GM18861 (cell line): ENCODE measurements at regions not wholly inside any gene's neighbourhood (a gene's known extent, or its start where the extent isn't known, plus 50 kb on each side); places are given as distances from the start of the nearest gene placed in this dataset.

ENCODE experiments used
- ATAC-seq: cut with Tn5 transposase; IDR thresholded peaks from one replicate; pipeline ENCODE4 v1.9.1; 2021; ENCODE audit not compliant: unreplicated experiment

DNA sequence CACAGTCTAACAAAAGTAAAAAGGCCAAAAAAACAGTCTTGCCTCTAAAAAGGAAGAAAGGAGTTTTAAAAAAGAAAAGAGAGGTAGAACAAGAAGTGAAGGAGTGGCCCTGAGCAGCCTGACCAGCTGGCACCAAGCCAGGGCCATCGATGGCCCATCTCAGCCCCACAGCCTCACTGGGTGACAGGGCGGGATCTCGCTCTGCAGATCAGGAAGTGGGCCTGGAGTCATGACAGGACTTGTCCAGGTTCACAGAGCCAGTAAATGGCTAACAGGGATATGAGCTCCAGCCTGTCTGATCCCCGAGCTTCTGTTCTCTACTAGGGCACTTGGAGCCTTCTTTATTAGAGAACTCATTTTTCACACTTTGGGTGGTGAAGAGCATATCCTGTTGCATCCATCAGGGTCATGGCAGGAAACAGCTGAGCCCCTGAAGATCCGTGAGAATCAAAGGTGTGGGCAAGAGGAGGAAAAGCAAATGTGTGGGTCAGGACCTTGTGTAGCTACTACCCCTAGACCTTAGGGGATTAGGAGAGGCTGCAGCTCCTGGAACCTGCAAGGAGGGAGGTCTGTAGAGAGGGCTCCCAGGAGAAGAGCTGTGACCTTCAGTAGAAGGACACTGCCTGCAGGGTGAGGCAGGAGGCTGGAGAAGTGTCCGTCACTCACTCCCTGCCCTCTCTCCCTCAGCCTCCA lies 299.0 kb upstream of the MSX2 start:
- no peak for ATAC-seq

DNA sequence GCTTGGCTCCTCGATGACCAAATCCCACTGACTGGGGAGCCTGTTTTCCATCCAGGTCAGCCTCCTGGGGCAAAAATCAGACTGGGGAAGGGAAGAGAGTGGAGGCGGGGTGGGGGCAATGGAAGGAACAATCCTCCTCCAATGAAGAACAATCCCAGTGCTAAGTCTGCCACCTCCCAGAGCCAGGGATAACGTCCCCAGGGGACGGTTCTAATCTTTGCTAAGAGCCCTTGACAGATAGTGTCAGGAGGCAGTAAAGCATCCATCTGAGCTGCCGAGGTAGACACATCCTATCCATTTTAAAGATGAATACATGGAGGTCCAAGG lies 298.5 kb upstream of the MSX2 start:
- no peak for ATAC-seq

- ATAC-seq = no peak
Observed at GRCh38 chr5:174426388-174426787, 298.0 kb upstream of the MSX2 start.

- ATAC-seq = no peak
Observed at GRCh38 chr5:174426851-174427250, 297.5 kb upstream of the MSX2 start.

DNA sequence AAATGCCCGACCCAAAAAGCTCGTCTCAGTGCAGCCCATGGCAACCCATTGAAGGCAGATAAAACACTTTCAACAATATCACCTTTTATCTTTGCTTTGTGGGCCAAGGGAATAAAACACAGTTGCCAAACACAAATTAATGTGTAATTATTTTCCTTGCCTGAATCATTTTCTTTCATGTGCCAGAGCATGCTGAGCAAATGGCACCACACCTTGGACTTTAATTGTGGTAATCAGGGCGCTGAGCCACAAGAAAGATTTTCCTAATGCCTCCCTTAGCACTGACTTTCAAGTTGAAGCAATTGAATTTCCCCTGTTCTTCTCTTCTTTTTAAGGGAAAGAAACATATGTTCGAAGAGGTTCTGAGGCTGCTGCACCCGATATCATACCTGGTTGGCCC lies 297.1 kb upstream of the MSX2 start:
- no peak for ATAC-seq

DNA sequence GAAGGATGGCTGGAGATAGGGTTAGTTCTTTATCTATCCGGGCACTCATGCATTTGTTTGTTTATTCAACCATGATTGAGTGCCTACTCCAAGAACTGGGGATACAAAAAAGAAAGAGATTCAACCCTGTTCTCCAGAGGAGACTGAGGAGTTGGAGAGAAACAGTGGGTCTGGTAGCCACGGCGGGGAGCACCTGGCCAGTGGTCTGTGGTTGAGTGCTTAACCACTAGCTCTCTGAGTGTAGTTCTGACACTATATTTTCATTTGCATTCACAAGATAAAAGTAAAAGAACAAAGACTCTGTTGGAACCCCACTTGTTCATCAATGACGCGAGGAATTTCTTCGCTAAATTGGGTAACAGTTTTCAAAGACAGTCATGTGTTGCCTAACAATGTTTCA lies 295.5 kb upstream of the MSX2 start:
- no peak for ATAC-seq

DNA sequence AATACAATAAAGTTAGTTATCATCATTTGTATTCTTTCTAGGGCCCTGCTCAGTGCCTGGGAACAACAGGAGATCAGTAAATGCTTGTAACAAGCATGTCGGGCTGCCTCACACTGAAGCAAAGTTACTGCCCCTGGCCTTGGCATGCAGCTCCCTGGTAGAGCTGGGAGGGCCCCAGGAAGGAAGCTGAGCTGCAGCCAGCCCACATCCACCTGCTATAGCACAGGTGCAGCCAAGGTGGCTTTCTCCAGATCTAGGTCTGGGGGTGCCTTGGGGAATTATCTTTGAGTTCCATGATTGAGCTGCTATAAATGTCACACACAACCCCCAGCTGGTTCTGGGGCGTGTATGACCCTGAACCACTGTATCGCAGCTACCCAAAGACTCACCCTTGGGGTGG lies 293.4 kb upstream of the MSX2 start:
- ATAC-seq = no peak

DNA sequence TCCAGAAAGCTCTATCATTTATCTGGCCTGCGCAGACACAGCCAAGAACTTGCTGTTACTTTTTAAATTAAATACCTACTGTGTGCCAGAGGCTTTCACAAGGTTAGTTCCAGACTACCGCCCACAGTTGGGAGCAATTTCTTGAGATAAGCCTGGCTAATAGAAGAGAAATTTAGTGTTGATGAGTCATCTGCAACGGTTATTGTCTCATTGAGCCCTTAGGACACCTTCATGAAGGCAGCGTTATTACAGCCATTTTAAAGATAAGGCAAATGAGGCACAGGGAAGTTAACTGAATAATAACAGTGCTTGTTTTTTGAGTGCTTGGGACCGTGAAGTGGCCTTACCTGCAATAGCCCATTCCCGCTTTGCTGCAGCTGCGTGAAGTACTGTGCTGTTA lies 292.9 kb upstream of the MSX2 start:
- no peak for ATAC-seq

GRCh38 chr5:174433098-174433497 lies 291.3 kb upstream of the MSX2 start:
- ATAC-seq = no peak

DNA sequence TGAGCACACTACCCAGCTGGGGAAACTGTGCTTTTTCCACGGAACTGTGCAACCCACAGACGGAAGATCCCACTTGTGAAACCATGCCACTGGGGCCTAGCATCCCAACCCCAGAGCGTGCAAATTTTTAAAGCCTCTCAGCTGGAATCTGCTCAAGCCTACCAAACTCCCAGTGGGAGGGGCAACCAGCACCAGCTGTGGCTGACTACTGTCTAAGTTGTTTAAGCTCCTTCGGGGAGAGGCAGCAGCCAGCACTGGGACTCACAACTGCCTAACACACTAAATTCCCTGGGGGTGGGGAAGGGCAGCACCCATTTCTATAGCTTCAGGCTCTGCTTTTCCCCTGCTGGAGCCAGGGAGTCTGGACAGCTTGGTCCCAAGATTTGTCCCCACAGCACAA lies 287.6 kb upstream of the MSX2 start:
- ATAC-seq = no peak

DNA sequence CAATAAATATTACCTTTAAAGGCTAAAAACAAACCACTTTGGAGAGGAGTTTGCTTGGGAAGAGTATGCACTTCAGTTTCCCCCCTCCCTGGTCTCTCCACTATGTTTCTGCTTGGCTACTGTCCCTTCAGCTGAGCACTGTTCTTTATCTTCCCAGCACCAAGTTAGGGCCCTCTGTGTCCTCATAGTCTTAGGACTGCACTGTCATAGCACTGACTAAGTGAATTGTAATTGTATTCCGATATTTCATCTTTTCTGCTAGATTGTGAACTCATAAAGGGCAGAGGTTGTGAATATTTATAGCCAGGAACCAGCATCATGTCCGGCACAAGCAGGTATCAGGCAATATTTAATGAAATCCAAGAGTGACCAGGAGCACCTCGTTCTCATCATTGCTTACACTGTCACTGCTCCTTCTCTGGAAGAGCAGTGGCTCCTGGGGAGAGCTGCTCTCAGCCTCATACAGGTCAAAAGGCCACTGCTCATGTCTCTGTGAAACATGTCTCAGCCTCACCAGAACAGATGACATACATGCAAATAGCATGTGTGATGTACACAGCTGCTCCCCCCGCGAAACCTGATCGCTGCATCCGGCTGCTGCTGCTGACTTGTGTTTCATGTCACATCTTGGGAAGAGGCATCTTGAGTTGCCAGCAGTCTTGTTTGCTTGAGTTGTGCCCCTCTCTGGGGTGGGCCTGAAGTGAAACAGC lies 279.7 kb upstream of the MSX2 start:
- no peak for ATAC-seq

DNA sequence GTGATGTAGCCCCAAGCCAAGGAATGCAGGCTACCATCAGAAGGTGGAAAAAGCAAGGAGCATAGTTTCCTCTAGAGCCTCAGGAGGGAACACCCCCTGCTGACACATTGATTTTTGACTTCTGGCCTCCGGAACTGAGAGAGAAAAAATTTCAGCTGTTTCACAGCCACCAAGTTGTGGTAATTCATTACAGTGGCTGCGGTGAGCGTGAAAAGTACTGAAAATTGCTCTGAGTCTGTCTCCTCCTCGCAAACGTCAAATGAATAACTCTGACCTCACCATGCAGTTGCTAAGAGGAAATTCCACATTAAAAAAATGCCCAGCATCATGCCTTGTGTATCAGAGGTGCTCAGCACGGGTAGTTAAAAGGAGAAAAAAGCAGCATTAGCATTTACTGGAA lies 277.9 kb upstream of the MSX2 start:
- ATAC-seq = no peak

GRCh38 chr5:174446988-174447387 lies 277.4 kb upstream of the MSX2 start:
- ATAC-seq = no peak

- no peak for ATAC-seq
Observed at GRCh38 chr5:174448041-174448440, 276.3 kb upstream of the MSX2 start.

DNA sequence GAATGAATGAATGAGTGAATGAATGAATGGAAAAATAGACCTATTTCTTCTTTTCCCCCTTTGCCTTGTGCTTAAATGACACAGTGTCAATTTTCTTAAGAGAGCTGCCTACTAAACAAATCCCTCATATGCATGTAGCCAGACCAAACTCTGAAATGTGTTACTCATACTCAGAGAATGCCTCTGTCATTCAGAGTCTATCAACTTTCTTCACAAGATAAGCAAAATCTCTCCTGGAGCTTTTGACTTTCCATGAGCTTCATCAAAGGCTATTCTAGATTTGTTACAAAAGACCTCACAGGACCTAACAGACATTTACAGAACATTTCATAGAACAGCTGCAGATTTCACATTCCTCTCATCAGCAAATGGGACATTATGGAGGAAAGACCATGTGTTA lies 275.7 kb upstream of the MSX2 start:
- ATAC-seq = no peak

DNA sequence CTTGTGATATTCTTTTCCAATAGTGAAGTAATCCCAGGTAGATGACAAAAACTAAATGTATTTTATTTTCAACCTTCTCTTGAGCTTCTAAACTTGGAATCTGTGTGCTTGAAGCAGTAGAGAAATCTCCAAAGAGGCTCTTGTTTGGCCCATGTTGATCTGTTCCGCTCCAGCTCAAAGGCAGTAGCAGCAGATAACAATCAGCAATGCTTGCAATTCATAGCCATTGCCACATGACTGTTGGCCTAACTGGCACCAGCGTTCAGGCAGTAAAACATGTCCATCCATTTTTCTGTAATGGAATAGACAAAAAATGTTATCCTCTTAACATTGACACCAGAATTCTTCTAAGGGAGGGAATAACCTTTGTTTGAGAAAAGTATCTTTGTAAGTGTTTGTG lies 270.7 kb upstream of the MSX2 start:
- ATAC-seq = no peak

DNA sequence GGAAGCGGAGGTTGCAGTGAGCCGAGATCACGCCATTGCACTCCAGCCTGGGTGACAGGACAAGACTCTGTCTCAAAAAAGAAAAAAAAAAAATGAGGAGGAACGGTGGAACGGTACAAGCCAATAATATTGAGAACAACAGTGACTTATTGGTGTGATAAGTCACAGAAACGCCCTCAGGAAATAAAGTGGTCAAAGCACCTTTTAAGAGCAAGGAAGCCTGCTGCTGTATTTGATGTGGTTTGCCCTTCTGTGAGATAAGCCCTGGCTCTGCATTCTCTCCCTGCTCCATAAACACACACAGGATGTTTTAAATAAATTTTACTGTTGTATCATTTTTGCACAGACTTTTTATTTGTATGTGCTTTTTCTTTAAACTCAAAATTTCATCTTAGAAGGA lies 269.9 kb upstream of the MSX2 start:
- no peak for ATAC-seq

DNA sequence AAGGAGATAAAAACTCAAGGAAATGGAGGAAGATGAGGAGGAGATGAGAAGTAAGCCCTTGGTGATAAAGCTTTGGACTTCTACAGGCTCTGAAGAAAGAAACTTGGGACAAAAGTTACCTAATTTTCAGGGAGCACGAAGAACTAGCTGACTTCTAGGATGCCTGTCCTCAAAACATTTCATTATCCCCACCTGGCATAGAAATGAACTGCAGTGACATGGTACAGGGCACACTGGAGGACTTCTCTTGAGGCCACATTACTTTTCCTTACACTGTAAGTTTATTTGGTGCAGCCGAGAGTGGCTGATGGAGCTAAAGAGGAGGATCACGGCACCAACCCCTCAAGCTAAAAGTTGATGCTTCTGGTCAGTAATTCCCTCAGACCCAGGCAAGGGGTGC lies 269.5 kb upstream of the MSX2 start:
- ATAC-seq = no peak

GRCh38 chr5:174455301-174455700 lies 269.1 kb upstream of the MSX2 start:
- ATAC-seq = no peak

GRCh38 chr5:174457141-174457678 lies 267.2 kb upstream of the MSX2 start:
- no peak for ATAC-seq

- no peak for ATAC-seq
Observed at GRCh38 chr5:174459071-174459702, 265.2 kb upstream of the MSX2 start.

GRCh38 chr5:174459832-174460448 lies 264.4 kb upstream of the MSX2 start:
- no peak for ATAC-seq
